AG04450 (cell line): ENCODE measurements at regions not wholly inside any gene's neighbourhood (a gene's known extent, or its start where the extent isn't known, plus 50 kb on each side); places are given as distances from the start of the nearest gene placed in this dataset.
"Not testable (repeated sequence)": the region's sequence is repeated elsewhere in the genome, so short reads cannot be mapped to it uniquely, and the experiment has no call there.

Experiments used
- CTCF ChIA-PET: fragments of 300-600, 350-600 bp; formaldehyde crosslinking; extraction: SDS; loops from one replicate; lab custom pipeline; 2022; ENCODE audit warnings: antibody characterized with exemption, inconsistent platforms; lab: Charles Lee
- POLR2A ChIA-PET: fragments of 350-600 bp; formaldehyde crosslinking; extraction: SDS; loops from one replicate; lab custom pipeline; 2021; ENCODE audit warnings: antibody characterized with exemption, inconsistent platforms; lab: Yijun Ruan, JAX
- DNase-seq: peaks from one replicate; pipeline ENCODE4 v3.0.0-alpha.2; 2011; ENCODE audit warnings: low read depth, low spot score
- H3K27ac ChIP-seq: one replicate; pipeline ENCODE4 v1.5.1; 2012; ENCODE audit warnings: low read depth, low read length, control low read depth
- H3K27me3 ChIP-seq: one replicate; pipeline ENCODE4 v1.6.0; 2012; ENCODE audit warnings: low read length; ENCODE audit not compliant: control insufficient read depth, insufficient read depth
- H3K4me3 ChIP-seq: 2 replicates; pipeline ENCODE4 v1.5.1; 2011; ENCODE audit warnings: mild to moderate bottlenecking, low read depth, low read length, control low read depth
- H3K9me3 ChIP-seq: 2 replicates; pipeline ENCODE4 v1.5.1; 2012; ENCODE audit warnings: low read length; ENCODE audit not compliant: control insufficient read depth, insufficient read depth
- TF ChIP-seq, protein P1 (sequence below): IDR thresholded peaks from 2 replicates; pipeline ENCODE4 v1.5.1; 2011; ENCODE audit warnings: low read depth, low read length, control low read depth, inconsistent platforms

DNA sequence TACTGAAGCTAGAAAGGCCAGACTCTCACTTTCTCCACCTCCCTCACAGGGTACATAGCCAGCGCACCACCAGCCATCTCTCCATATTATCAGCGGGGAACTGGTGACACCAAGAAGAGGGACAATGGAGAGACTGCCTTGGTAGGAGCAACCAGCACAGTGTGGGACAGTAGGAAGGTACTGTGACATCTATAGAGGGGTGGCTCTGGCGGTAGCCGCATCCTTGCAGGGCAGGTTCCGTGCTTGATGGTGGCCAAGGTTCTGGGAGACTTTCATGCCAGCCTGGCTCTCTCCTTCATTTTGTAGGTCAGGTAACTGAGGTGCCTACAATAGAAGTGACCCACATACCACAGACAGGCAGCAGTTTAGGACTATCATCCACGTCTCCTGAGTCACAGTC is 65.5 kb upstream of the SMIM23 start:
- Histone ChIP-seq H3K27ac (no peak overlapping the region), H3K27me3 (peaks cover 37% of the 10 kb centered on the region), H3K9me3 (no peaks in the 10 kb centered on the region; the same call in 1 of the 2 replicates), H3K4me3 (no peak overlapping the region)
- POLR2A ChIA-PET = no interaction called here
- DNase-seq = no peak
- TF ChIP-seq, protein P1, sequence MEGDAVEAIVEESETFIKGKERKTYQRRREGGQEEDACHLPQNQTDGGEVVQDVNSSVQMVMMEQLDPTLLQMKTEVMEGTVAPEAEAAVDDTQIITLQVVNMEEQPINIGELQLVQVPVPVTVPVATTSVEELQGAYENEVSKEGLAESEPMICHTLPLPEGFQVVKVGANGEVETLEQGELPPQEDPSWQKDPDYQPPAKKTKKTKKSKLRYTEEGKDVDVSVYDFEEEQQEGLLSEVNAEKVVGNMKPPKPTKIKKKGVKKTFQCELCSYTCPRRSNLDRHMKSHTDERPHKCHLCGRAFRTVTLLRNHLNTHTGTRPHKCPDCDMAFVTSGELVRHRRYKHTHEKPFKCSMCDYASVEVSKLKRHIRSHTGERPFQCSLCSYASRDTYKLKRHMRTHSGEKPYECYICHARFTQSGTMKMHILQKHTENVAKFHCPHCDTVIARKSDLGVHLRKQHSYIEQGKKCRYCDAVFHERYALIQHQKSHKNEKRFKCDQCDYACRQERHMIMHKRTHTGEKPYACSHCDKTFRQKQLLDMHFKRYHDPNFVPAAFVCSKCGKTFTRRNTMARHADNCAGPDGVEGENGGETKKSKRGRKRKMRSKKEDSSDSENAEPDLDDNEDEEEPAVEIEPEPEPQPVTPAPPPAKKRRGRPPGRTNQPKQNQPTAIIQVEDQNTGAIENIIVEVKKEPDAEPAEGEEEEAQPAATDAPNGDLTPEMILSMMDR = no peak
- CTCF ChIA-PET = no interaction called here

DNA sequence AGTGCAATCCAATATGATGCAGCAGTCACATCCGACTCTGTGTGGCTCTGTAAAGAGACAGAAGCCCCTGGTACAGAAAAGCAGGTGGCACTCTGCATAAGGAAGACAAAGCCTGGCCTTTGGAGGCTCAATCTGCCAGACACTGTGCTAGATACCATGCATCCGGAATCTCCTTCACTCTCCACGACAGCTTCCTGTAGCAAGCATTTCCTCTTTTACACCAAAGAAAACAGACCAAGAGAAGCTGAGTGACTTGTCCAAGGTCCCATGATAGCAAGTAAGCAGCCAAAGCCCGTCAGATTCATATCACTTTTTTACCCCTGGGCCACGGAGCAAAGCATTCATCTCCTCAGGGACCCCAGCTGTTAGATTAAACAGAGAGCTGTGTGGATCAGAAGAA is 64.2 kb upstream of the SMIM23 start:
- TF ChIP-seq, protein P1 = no peak
- DNase-seq = no peak
- ChIA-PET POLR2A (no interaction called here), CTCF (interaction anchor here (0.8 kb wide), 1 partner anchor 14 kb away, joined by 3 read pairs; no protein-coding TSS in a partner anchor)
- Histone ChIP-seq H3K4me3 (no peak overlapping the region), H3K27ac (no peak overlapping the region), H3K9me3 (peaks cover 4% of the 10 kb centered on the region; the same call in 1 of the 2 replicates), H3K27me3 (peaks cover 35% of the 10 kb centered on the region)

GRCh38 chr5:171724468-171725204 is 61.0 kb upstream of the SMIM23 start:
- TF ChIP-seq, protein P1 = no peak
- Histone ChIP-seq H3K4me3 (no peak overlapping the region), H3K27me3 (peaks cover 19% of the 10 kb centered on the region), H3K9me3 (peaks cover 8% of the 10 kb centered on the region), H3K27ac (no peak overlapping the region)
- DNase-seq = no peak
- ChIA-PET POLR2A (no interaction called here), CTCF (interaction anchor here (0.7 kb wide), 1 partner anchor 16 kb away, joined by 3 read pairs; no protein-coding TSS in a partner anchor)

GRCh38 chr5:171725205-171725601 is 60.4 kb upstream of the SMIM23 start:
- Histone ChIP-seq H3K9me3 (peaks cover 8% of the 10 kb centered on the region), H3K4me3 (no peak overlapping the region), H3K27ac (no peak overlapping the region), H3K27me3 (peaks cover 15% of the 10 kb centered on the region)
- TF ChIP-seq, protein P1 = no peak
- DNase-seq = no peak
- CTCF ChIA-PET = no interaction called here
- POLR2A ChIA-PET = no interaction called here

DNA sequence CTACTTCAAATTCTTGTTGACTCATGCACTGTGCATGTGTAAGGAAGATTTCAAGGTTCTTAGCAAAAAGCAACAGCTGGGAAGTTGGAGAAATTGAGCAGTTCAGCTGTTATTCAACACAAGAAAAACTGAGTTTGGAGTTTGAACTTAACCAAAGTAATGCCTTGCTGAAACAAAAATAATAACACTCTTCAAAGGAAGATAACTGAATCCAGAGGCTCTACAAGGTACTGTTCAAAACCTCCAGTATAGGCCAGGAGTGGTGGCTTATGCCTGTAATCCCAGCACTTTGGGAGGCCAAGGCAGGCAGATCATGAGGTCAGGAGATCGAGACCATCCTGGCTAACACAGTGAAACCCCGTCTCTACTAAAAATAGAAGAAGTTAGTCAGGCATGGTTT is 58.8 kb upstream of the SMIM23 start:
- DNase-seq, POLR2A ChIA-PET, H3K27ac ChIP-seq, CTCF ChIA-PET, H3K27me3 ChIP-seq, H3K9me3 ChIP-seq, H3K4me3 ChIP-seq: not testable (repeated sequence)
